Pancreas (tissue), 10 donors: ENCODE measurements at regions not wholly inside any gene's neighbourhood (a gene's known extent, or its start where the extent isn't known, plus 50 kb on each side); places are given as distances from the start of the nearest gene placed in this dataset.
"Not testable (repeated sequence)": the region's sequence is repeated elsewhere in the genome, so short reads cannot be mapped to it uniquely, and the experiment has no call there.

ENCODE experiments used
- ATAC-seq, 4 donors: fragments of 200-7000 bp; cut with Tn5 transposase; one replicate each; pipeline versions ENCODE4 v1.8.0 to v1.9.1; 2020; ENCODE audit warnings: mild to moderate bottlenecking in 4 of 4, moderate library complexity in 4 of 4
- DNase-seq, 6 donors: peaks; one replicate each; pipeline ENCODE4 v3.0.0-alpha.2; 2020
- FAIRE-seq: peaks from 2 replicates; lab custom pipeline; 2012; peaks lifted over from hg19 to GRCh38; lab: Jason Lieb, UNC
- H3K27ac ChIP-seq, 4 donors: fragments of 200-600 bp; sonication (generic); 1 replicate in 3 of 4; 2 replicates in 1 of 4; pipeline versions ENCODE4 v1.5.0 to v1.8.0; 2020
- H3K27me3 ChIP-seq, 4 donors: fragments of 200-600 bp; one replicate each; pipeline ENCODE4 v1.8.0; 2021
- H3K36me3 ChIP-seq, 3 donors: fragments of 200-600 bp; sonication (generic) in 1 of 3; one replicate each; pipeline versions ENCODE4 v1.5.0 to v1.8.0; 2020 to 2021
- H3K4me1 ChIP-seq, 3 donors: fragments of 200-600 bp; one replicate each; pipeline ENCODE4 v1.8.0; 2021
- H3K4me3 ChIP-seq, 4 donors: fragments of 200-600 bp; sonication (generic) in 2 of 4; one replicate each; pipeline versions ENCODE4 v1.5.0 to v1.8.0; 2020 to 2021
- H3K9me3 ChIP-seq, 4 donors: fragments of 200-600 bp; one replicate each; pipeline ENCODE4 v1.8.0; 2021
- WGBS, 2 donors: extraction: QIAGEN DNeasy Blood & Tissue Kit; methylation state at CpG; one replicate each; pipeline ENCODE4 v1.1.7; 2013; 5-methylcytosine and 5-hydroxymethylcytosine counted together
- intact Hi-C, 3 donors: fragments of 100-400 bp; cut with DNase I; formaldehyde crosslinking; loops; one replicate each; pipeline versions ENCODE4 v1.11.1 to v1.14.2; 2022
- TF ChIP-seq, protein P1 (sequence below), 4 donors: fragments of 200-600 bp; sonication (generic) in 3 of 4; IDR thresholded peaks; one replicate each; pipeline versions ENCODE4 v1.5.0 to v1.8.0; 2021; ENCODE audit warnings: antibody characterized with exemption in 4 of 4
- donor health status: healthy with polysubstance abuse.
- donor health status: DM: no; HTN: no; CAD: no; lungs with moderate emphysema.
- donor health status: DM: no; HTN: no; CAD: no.
- donor health status: control.
- donor health status: control.
- donor health status: Bipolar disorder and iron deficiency.
- donor health status: DM: yes; HTN: yes; CAD: no.
- donor health status: DM: no; HTN: no; CAD: no.
- donor health status: DM: no; HTN: no; CAD: no.
- donor health status: DM: yes; HTN: yes; CAD: no.

DNA sequence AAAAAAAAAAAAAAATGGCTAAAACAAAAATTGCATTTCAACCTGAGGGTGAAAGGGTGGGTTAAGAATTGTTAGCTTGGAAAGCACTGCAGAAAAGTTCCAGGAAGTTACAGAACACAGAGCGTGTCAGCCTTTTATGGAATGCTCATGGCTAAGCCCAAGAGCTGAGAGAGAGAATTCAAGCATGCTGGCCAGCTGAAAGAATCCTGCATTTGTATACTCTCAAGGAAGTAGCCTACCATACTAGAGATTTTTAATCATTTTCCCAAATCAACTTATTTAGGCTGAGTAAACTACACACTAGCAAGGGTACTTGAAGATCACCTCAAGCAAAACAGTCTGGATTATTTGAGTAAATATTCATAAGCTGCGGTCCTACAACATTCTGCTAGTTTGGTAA is 153.9 kb downstream of the KCNJ2 start:
- TF ChIP-seq, protein P1, sequence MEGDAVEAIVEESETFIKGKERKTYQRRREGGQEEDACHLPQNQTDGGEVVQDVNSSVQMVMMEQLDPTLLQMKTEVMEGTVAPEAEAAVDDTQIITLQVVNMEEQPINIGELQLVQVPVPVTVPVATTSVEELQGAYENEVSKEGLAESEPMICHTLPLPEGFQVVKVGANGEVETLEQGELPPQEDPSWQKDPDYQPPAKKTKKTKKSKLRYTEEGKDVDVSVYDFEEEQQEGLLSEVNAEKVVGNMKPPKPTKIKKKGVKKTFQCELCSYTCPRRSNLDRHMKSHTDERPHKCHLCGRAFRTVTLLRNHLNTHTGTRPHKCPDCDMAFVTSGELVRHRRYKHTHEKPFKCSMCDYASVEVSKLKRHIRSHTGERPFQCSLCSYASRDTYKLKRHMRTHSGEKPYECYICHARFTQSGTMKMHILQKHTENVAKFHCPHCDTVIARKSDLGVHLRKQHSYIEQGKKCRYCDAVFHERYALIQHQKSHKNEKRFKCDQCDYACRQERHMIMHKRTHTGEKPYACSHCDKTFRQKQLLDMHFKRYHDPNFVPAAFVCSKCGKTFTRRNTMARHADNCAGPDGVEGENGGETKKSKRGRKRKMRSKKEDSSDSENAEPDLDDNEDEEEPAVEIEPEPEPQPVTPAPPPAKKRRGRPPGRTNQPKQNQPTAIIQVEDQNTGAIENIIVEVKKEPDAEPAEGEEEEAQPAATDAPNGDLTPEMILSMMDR (IDR thresholded peaks at IDR 0.05) = no peak
- Histone ChIP-seq H3K27me3 (no peaks in the 10 kb centered on the region), H3K27ac (no peak overlapping the region), H3K9me3 (no peaks in the 10 kb centered on the region), H3K4me1 (no peaks in the 10 kb centered on the region), H3K4me3 (no peak overlapping the region), H3K36me3 (no peaks in the 10 kb centered on the region)
- ATAC-seq (no peak), FAIRE-seq (no peak), DNase-seq (no peak)
- WGBS, 2 donors = 85 to 91% methylated on average over 2 of the region's 2 CpGs
- intact Hi-C loops = no loop called here

DNA sequence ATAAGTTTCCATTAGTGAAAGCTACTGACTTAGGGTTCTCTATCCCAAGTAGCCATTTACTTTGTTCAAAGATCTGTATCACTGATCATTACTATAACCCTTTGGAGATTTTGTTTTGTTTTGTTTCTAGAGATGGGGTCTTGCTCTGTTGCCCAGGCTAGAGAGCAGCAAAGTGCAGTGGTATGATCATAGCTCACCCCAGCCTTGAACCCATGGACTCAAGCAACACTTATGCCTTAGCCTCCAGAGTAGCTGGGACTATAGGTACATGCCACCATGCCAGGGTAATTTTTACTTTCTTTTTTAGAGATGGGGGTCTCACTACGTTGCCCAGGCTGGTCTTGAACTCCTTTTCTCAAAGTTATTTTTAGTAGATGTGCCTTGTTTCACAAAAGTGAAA is 154.7 kb downstream of the KCNJ2 start:
- Histone ChIP-seq H3K9me3 (no peaks in the 10 kb centered on the region), H3K27ac (no peak overlapping the region), H3K27me3 (no peaks in the 10 kb centered on the region), H3K36me3 (no peaks in the 10 kb centered on the region), H3K4me1 (no peaks in the 10 kb centered on the region), H3K4me3 (no peak overlapping the region)
- no peak for DNase-seq
- FAIRE-seq = no peak
- 51 to 64% methylated on average over 1 of the region's 1 CpG for WGBS, 2 donors
- TF ChIP-seq, protein P1 (IDR thresholded peaks at IDR 0.05) = no peak
- intact Hi-C loops = no loop called here
- no peak for ATAC-seq

DNA sequence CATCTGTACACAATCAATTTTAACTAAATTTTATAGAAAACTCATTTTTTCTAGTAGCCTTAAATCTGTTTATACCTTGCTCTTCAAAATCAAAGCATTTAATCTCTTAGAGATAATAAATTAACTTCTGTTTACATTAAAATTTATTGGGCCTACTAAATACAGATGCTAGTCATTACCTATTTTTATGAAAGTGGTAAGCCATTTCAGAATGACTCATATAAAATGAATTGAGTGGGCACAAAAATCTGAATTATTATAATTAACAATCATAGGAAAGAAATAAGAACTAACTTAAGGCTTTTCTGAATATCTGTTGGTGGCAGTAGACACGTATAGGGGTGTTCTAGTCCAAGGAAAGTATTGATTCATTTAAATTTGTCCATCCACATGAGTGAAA is 157.9 kb downstream of the KCNJ2 start:
- no peak for ATAC-seq
- FAIRE-seq = no peak
- Histone ChIP-seq H3K4me1 (no peaks in the 10 kb centered on the region), H3K4me3 (no peak overlapping the region), H3K9me3 (no peaks in the 10 kb centered on the region), H3K27me3 (no peaks in the 10 kb centered on the region), H3K36me3 (no peaks in the 10 kb centered on the region), H3K27ac (no peak overlapping the region)
- intact Hi-C loops = no loop called here
- WGBS, 2 donors = 83 to 84% methylated on average over 1 of the region's 1 CpG
- TF ChIP-seq, protein P1 (IDR thresholded peaks at IDR 0.05) = no peak
- no peak for DNase-seq

DNA sequence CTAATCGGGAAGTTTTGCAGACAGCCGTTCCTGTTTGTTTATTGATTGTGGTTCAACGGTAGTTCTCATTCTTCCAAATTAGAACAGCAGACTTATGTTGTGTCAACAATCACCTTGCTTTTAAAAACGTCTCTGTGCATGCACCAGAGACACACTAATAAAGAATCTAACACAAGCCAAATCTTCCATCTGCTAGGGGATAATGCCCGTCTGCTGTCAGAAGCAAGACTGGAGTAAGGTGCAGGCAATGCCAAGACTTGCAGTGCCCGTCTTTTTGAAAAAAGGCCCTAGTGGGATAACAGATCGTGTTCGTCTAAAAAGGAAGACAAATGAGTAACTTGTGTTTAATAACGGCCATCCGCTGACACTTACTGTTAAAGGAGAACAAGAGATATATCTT is 158.4 kb downstream of the KCNJ2 start:
- Histone ChIP-seq H3K4me1 (no peaks in the 10 kb centered on the region), H3K4me3 (no peak overlapping the region), H3K9me3 (no peaks in the 10 kb centered on the region), H3K36me3 (no peaks in the 10 kb centered on the region), H3K27me3 (no peaks in the 10 kb centered on the region), H3K27ac (no peak overlapping the region)
- intact Hi-C loops = no loop called here
- 46 to 49% methylated on average over 10 of the region's 10 CpGs for WGBS, 2 donors
- no peak for DNase-seq
- TF ChIP-seq, protein P1 (IDR thresholded peaks at IDR 0.05) = no peak
- no peak for FAIRE-seq
- ATAC-seq = no peak

DNA sequence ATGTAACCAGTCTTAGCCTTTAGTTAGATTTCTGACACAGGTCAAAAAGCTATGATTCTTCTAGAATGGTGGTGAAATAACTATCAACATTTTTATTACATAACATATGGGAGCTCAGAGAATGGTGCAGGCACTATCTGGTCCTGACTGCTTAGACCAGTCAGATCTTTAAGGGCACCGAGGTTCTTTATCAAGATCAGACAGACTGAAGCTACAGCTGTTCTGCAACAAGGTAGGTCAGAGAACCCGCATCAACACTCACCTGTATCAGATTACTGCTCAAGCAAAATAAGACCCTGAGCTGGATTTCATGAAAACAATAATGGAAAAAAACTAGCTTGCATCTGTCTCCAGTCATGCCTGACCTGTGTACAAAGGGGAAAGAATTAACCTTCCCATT is 160.4 kb downstream of the KCNJ2 start:
- no peaks in the 10 kb centered on the region for H3K9me3 ChIP-seq
- H3K4me3 ChIP-seq = no peak overlapping the region
- no peak for ATAC-seq
- H3K4me1 ChIP-seq = no peaks in the 10 kb centered on the region
- intact Hi-C loops = no loop called here
- no peak for DNase-seq
- TF ChIP-seq, protein P1 (IDR thresholded peaks at IDR 0.05) = no peak
- 66 to 70% methylated on average over 2 of the region's 2 CpGs for WGBS, 2 donors
- no peak for FAIRE-seq
- no peaks in the 10 kb centered on the region for H3K36me3 ChIP-seq
- no peak overlapping the region for H3K27ac ChIP-seq
- H3K27me3 ChIP-seq = no peaks in the 10 kb centered on the region

DNA sequence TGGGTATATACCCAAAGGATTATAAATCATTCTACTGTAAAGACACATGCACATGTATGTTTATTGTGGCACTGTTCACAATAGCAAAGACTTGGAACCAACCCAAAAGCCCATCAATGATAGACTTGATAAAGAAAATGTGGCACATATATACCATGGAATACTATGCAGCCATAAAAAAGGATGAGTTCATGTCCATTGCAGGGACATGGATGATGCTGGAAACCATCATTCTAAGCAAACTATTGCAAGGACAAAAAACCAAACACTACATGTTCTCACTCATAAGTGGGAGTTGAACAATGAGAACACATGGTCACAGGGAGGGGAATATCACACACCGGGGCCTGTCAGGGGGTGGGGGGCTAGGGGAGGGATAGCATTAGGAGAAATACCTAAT is 161.7 kb downstream of the KCNJ2 start:
- H3K27ac ChIP-seq, intact Hi-C loops, ATAC-seq, H3K9me3 ChIP-seq, H3K27me3 ChIP-seq, H3K4me1 ChIP-seq, H3K4me3 ChIP-seq, DNase-seq, FAIRE-seq, H3K36me3 ChIP-seq: not testable (repeated sequence)
- WGBS, 2 donors = 88 to 98% methylated on average over 1 of the region's 1 CpG
